Parathyroid adenoma (tissue), 2 donors: ENCODE measurements at regions not wholly inside any gene's neighbourhood (a gene's known extent, or its start where the extent isn't known, plus 50 kb on each side); places are given as distances from the start of the nearest gene placed in this dataset.

Source experiments
- H2AFZ ChIP-seq: fragments of 300-600 bp; sonication (generic); one replicate; pipeline ENCODE4 v1.7.0; 2017; ENCODE audit warnings: antibody characterized with exemption, mild to moderate bottlenecking
- H3K27ac ChIP-seq: fragments of 300-600 bp; sonication (generic); one replicate; pipeline ENCODE4 v1.7.0; 2017
- H3K27me3 ChIP-seq: fragments of 300-600 bp; sonication (generic); one replicate; pipeline ENCODE4 v1.7.0; 2017; ENCODE audit warnings: low read length; ENCODE audit not compliant: control insufficient read depth, insufficient read depth
- H3K36me3 ChIP-seq: fragments of 300-600 bp; sonication (generic); one replicate; pipeline ENCODE4 v1.7.0; 2017; ENCODE audit warnings: low read length; ENCODE audit not compliant: control insufficient read depth, insufficient read depth
- H3K4me1 ChIP-seq: fragments of 300-600 bp; sonication (generic); one replicate; pipeline ENCODE4 v1.7.0; 2017; ENCODE audit warnings: control low read depth
- H3K4me2 ChIP-seq: fragments of 300-600 bp; sonication (generic); one replicate; pipeline ENCODE4 v1.7.0; 2017; ENCODE audit warnings: low read length
- H3K4me3 ChIP-seq: fragments of 300-600 bp; sonication (generic); one replicate; pipeline ENCODE4 v1.7.0; 2017; ENCODE audit warnings: low read depth, low read length
- H3K79me2 ChIP-seq: fragments of 300-600 bp; sonication (generic); one replicate; pipeline ENCODE4 v1.7.0; 2017; ENCODE audit warnings: control low read depth
- H3K9ac ChIP-seq: fragments of 300-600 bp; sonication (generic); one replicate; pipeline ENCODE4 v1.7.0; 2017; ENCODE audit warnings: mild to moderate bottlenecking
- H3K9me3 ChIP-seq: fragments of 300-600 bp; sonication (generic); one replicate; pipeline ENCODE4 v1.7.0; 2017; ENCODE audit warnings: low read length; ENCODE audit not compliant: control insufficient read depth
- TF ChIP-seq, protein P1 (sequence below): fragments of 300-600 bp; sonication (generic); IDR thresholded peaks from one replicate; pipeline ENCODE4 v1.7.0; 2017; ENCODE audit warnings: antibody characterized with exemption, mild to moderate bottlenecking
- donor health status: primary hyperparathyroidism.

DNA sequence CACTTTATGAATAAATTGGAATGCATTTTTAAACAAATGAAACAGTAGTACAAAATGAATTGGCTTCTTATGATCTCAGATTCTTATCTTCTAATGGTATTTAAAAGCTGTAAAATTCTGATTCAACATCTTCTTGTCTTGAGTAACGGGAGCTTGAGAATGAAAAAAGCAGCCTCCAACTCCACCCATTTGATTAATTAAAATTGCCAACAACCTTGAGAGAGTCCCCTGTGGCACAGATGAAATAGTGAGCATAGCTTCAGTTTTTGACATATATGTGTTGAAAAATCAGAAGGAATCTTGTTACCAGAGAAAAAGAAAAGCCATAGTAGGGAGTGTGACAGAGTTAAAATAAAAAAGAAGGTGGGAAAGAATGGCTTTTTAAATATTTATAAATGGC, 1426.1 kb upstream of the CDH8 start:
- Histone ChIP-seq H3K27me3 (no peaks in the 10 kb centered on the region), H2AFZ (no peak overlapping the region), H3K4me2 (no peak overlapping the region), H3K79me2 (no peaks in the 10 kb centered on the region), H3K9ac (no peak overlapping the region), H3K4me1 (no peaks in the 10 kb centered on the region), H3K4me3 (no peak overlapping the region), H3K9me3 (no peaks in the 10 kb centered on the region), H3K27ac (no peak overlapping the region), H3K36me3 (no peaks in the 10 kb centered on the region)
- TF ChIP-seq, protein P1, sequence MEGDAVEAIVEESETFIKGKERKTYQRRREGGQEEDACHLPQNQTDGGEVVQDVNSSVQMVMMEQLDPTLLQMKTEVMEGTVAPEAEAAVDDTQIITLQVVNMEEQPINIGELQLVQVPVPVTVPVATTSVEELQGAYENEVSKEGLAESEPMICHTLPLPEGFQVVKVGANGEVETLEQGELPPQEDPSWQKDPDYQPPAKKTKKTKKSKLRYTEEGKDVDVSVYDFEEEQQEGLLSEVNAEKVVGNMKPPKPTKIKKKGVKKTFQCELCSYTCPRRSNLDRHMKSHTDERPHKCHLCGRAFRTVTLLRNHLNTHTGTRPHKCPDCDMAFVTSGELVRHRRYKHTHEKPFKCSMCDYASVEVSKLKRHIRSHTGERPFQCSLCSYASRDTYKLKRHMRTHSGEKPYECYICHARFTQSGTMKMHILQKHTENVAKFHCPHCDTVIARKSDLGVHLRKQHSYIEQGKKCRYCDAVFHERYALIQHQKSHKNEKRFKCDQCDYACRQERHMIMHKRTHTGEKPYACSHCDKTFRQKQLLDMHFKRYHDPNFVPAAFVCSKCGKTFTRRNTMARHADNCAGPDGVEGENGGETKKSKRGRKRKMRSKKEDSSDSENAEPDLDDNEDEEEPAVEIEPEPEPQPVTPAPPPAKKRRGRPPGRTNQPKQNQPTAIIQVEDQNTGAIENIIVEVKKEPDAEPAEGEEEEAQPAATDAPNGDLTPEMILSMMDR = no peak

DNA sequence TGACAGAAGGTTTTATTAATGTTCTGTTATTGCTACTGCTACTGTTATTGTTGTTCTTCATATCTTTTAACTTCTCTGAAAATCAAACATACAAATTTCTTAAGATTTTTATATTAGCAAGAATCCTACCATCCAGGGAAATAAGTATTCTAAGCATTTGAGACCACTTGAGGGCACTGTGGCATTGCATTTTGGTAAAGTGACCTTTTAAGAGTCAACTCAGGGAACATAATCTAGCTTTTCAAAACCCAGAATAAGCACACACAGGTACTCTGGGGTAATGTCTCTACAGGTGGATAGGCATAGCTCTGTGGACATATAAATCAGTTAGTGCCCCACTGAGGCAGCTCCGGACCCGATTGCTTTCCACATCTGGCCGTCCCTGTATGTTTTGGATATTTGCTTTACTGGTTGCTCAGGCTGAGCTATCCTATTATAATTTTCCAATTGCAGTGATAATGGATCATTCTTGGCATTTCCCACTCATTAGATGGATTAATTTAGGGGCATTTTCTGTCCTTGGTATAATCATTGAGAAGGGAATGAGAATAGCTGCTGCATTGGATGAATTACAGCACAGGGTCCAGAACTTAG, 1425.1 kb upstream of the CDH8 start:
- no peak overlapping the region for H2AFZ ChIP-seq

DNA sequence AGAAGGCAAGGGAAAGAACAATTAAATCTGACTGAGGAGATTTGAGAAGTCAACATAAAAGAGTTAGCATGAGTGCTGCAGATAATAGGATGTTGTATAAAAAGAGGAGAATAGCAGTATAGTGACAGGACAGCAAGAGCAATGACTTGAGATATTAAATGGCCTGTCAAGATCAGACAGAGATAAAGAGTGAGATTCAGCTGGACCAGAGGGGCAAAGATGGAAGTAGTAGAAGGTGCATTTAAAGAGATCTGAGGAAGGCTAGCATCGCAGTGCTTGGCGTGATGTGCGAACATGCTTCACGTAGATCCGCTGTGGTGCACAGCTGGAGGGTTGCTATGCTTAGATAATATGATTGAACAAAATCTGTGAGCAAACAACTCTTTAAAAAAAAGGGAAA, 1422.6 kb upstream of the CDH8 start:
- TF ChIP-seq, protein P1 = no peak
- no peak overlapping the region for H3K4me3 ChIP-seq
- no peaks in the 10 kb centered on the region for H3K4me1 ChIP-seq
- H3K9me3 ChIP-seq = no peaks in the 10 kb centered on the region
- no peak overlapping the region for H2AFZ ChIP-seq
- H3K4me2 ChIP-seq = no peak overlapping the region
- no peaks in the 10 kb centered on the region for H3K79me2 ChIP-seq
- H3K9ac ChIP-seq = no peak overlapping the region
- H3K27me3 ChIP-seq = no peaks in the 10 kb centered on the region
- no peaks in the 10 kb centered on the region for H3K36me3 ChIP-seq
- no peak overlapping the region for H3K27ac ChIP-seq

More for the DNA sequence above, 1425.1 kb upstream of the CDH8 start:
- Histone ChIP-seq H3K4me2 (no peak overlapping the region), H3K79me2 (no peaks in the 10 kb centered on the region), H3K27me3 (no peaks in the 10 kb centered on the region), H3K36me3 (no peaks in the 10 kb centered on the region), H3K9ac (no peak overlapping the region), H3K27ac (no peak overlapping the region), H3K4me3 (no peak overlapping the region), H3K4me1 (no peaks in the 10 kb centered on the region), H3K9me3 (no peaks in the 10 kb centered on the region)
- TF ChIP-seq, protein P1 = no peak

DNA sequence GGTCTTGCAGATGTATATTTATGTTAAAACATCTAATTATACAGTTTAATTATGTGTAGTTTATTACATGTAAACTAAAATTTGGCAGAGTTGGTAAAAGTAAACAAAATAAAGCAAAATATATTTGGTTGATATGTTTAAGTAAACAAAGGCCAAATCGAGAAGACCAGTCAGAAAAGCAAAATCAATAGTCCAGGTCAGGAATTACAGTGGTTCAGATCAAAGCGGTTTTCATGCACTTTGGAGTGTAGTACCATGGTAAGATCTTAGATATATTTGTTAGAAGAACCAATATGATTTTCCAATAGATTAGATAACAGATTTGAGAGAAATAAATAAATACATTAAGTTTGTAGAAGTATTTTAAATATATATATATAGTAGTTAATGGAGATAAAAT, 1421.6 kb upstream of the CDH8 start:
- Histone ChIP-seq H3K9ac (no peak overlapping the region), H3K4me2 (no peak overlapping the region), H3K79me2 (no peaks in the 10 kb centered on the region), H3K4me1 (no peaks in the 10 kb centered on the region), H3K9me3 (no peaks in the 10 kb centered on the region), H3K4me3 (no peak overlapping the region), H3K36me3 (no peaks in the 10 kb centered on the region), H2AFZ (no peak overlapping the region), H3K27ac (no peak overlapping the region), H3K27me3 (no peaks in the 10 kb centered on the region)
- TF ChIP-seq, protein P1 = no peak

DNA sequence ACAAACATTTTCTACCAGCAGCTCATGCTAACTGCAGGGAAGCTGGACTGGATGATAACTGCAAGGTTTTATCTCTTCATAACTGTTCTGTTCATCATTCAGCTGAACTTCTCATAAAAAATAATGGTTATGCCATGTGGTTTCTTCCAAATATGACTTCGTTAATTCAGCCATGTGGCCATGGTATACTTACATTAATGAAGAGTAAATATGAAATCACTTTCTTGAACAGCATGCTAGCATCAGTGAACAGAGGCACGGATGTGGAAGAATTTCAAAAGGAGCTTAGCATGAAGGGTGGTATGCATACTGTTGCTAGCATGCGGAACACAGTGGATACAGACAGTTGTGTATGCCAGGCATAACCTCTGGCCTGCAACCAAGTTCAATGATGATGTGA, 1417.0 kb upstream of the CDH8 start:
- Histone ChIP-seq H3K9me3 (no peaks in the 10 kb centered on the region), H2AFZ (no peak overlapping the region), H3K4me3 (no peak overlapping the region), H3K4me2 (no peak overlapping the region), H3K27me3 (no peaks in the 10 kb centered on the region), H3K9ac (no peak overlapping the region), H3K27ac (no peak overlapping the region), H3K79me2 (no peaks in the 10 kb centered on the region), H3K4me1 (no peaks in the 10 kb centered on the region), H3K36me3 (no peaks in the 10 kb centered on the region)
- TF ChIP-seq, protein P1 = no peak
